ENCODE measurements at regions not wholly inside any gene's neighbourhood (a gene's known extent, or its start where the extent isn't known, plus 50 kb on each side); places are given as distances from the start of the nearest gene placed in this dataset.

GRCh38 chr2:198254536-198255090 lies 450.2 kb downstream of the PLCL1 start:
- no peak overlapping the region for H3K4me3 Mint-ChIP-seq
- no peak overlapping the region for H3K27ac Mint-ChIP-seq
- H3K36me3 Mint-ChIP-seq (ENCODE audit: low read depth): no peaks in the 10 kb centered on the region
- DNase-seq: no peak
- H3K9me3 Mint-ChIP-seq: no peaks in the 10 kb centered on the region
- H3K4me1 Mint-ChIP-seq (ENCODE audit: low read depth): no peaks in the 10 kb centered on the region
- H3K27me3 Mint-ChIP-seq: peaks cover 28% of the 10 kb centered on the region

- Mint-ChIP-seq H3K4me3 (no peak overlapping the region), H3K27ac (no peak overlapping the region), H3K27me3 (peaks cover 24% of the 10 kb centered on the region), H3K4me1 (ENCODE audit: low read depth) (no peaks in the 10 kb centered on the region), H3K36me3 (ENCODE audit: low read depth) (no peaks in the 10 kb centered on the region), H3K9me3 (no peaks in the 10 kb centered on the region)
- no peak for DNase-seq
Measured at GRCh38 chr2:198253995-198254394, 449.6 kb downstream of the PLCL1 start.

DNA sequence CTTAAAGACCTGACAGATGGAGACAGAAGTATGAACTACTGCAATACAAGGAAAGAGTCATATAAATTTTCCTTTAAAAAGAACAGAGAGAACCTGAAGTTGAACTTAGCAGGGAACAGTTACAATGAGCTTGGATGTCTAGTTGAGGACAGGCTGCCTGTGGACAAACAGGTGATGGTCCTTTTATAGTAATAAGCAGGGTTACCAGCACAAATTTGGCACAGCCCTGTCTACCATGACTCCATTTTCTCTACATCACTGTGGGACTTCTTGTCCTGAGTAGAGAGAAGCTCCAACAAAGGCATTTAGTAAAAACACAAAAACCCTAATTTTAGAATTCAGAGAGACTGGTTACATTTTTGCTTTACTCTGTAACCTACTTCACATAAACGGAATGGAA lies 448.1 kb downstream of the PLCL1 start:
- Mint-ChIP-seq H3K27ac (no peak overlapping the region), H3K9me3 (no peaks in the 10 kb centered on the region), H3K4me3 (no peak overlapping the region), H3K36me3 (ENCODE audit: low read depth) (no peaks in the 10 kb centered on the region), H3K27me3 (peaks cover 16% of the 10 kb centered on the region), H3K4me1 (ENCODE audit: low read depth) (no peaks in the 10 kb centered on the region)
- DNase-seq: no peak

DNA sequence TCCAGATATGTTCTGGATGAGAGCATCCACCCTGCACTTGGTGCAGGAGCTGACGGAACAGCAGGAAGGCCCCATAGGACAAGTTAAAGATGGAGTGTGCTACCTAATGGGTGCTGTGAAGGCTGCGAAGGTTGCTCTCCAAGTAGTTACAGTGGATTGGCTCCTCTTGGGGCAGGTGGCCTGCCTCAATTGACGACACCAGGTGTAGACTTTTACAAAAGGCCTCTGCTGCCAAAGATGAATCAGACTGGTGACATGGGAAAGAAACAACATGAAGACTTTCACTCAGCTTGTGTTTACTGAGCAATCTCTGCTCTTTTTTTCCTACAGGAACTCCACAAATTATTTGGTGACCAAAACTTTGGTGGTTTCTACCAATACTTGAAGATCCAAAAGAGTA lies 437.7 kb downstream of the PLCL1 start:
- Mint-ChIP-seq H3K36me3 (ENCODE audit: low read depth) (no peaks in the 10 kb centered on the region), H3K27ac (no peak overlapping the region), H3K4me3 (no peak overlapping the region), H3K4me1 (ENCODE audit: low read depth) (no peaks in the 10 kb centered on the region), H3K9me3 (no peaks in the 10 kb centered on the region), H3K27me3 (peaks cover 23% of the 10 kb centered on the region)
- no peak for DNase-seq

GRCh38 chr2:198238429-198238828 lies 434.0 kb downstream of the PLCL1 start:
- Mint-ChIP-seq H3K4me1 (ENCODE audit: low read depth) (no peaks in the 10 kb centered on the region), H3K27ac (no peak overlapping the region), H3K9me3 (no peaks in the 10 kb centered on the region), H3K36me3 (ENCODE audit: low read depth) (no peaks in the 10 kb centered on the region), H3K4me3 (no peak overlapping the region), H3K27me3 (peaks cover 24% of the 10 kb centered on the region)
- DNase-seq: no peak

DNA sequence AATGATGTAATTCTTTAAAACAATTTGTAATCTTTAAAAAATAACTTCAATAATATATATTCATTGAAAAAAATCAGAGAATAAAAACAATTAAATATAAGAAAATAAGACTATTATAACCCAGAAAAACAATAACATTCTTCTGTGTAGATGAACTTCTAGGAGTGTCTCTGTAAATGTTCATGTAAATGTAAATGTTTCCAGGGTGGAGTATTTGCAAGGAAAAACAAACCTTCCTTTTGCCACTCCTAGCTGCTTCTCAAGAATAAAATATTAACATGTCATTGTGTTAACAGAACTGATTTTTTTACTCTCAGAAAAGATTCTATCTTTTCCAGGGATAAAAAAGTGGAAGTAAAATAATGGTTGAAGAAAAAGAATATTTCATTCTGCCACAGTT lies 431.9 kb downstream of the PLCL1 start:
- Mint-ChIP-seq H3K27ac (no peak overlapping the region), H3K9me3 (no peaks in the 10 kb centered on the region), H3K36me3 (ENCODE audit: low read depth) (no peaks in the 10 kb centered on the region), H3K4me1 (ENCODE audit: low read depth) (no peaks in the 10 kb centered on the region), H3K4me3 (no peak overlapping the region), H3K27me3 (peaks cover 24% of the 10 kb centered on the region)
- DNase-seq: no peak

GRCh38 chr2:198232281-198232680 lies 427.9 kb downstream of the PLCL1 start:
- Mint-ChIP-seq H3K36me3 (ENCODE audit: low read depth) (no peaks in the 10 kb centered on the region), H3K9me3 (no peaks in the 10 kb centered on the region), H3K27me3 (peaks cover 24% of the 10 kb centered on the region), H3K4me1 (ENCODE audit: low read depth) (no peaks in the 10 kb centered on the region), H3K27ac (no peak overlapping the region), H3K4me3 (no peak overlapping the region)
- DNase-seq: no peak

DNA sequence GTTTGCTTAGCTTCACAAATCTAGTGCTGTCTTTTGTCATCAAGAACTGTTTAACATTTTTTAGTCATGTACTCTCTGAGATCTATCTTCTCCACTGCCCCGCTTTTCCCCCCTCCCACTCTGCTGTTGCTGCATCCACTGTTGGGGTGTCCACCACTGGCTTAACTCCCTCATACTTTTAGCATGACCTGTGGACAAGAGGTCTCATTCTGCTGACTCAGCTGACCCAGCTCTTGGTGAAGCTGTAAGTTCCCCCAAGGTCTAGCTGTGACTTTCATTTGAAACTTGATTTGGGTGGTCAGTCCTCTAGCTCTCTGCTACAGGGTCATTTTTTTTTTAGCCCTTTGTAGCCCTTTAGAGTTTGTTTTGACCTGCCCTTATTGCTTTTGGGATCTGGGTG lies 427.2 kb downstream of the PLCL1 start:
- Mint-ChIP-seq H3K4me1 (ENCODE audit: low read depth) (no peaks in the 10 kb centered on the region), H3K9me3 (no peaks in the 10 kb centered on the region), H3K27ac (no peak overlapping the region), H3K27me3 (peaks cover 22% of the 10 kb centered on the region), H3K4me3 (no peak overlapping the region), H3K36me3 (ENCODE audit: low read depth) (no peaks in the 10 kb centered on the region)
- no peak for DNase-seq

GRCh38 chr2:198220763-198221610 lies 416.6 kb downstream of the PLCL1 start:
- no peaks in the 10 kb centered on the region for H3K36me3 Mint-ChIP-seq (ENCODE audit: low read depth)
- no peak overlapping the region for H3K4me3 Mint-ChIP-seq
- no peak for DNase-seq
- no peaks in the 10 kb centered on the region for H3K9me3 Mint-ChIP-seq
- peaks cover 9% of the 10 kb centered on the region for H3K27me3 Mint-ChIP-seq
- no peak overlapping the region for H3K27ac Mint-ChIP-seq
- H3K4me1 Mint-ChIP-seq (ENCODE audit: low read depth): no peaks in the 10 kb centered on the region

GRCh38 chr2:198219292-198219691 lies 414.9 kb downstream of the PLCL1 start:
- no peak for DNase-seq
- H3K36me3 Mint-ChIP-seq (ENCODE audit: low read depth): no peaks in the 10 kb centered on the region
- no peaks in the 10 kb centered on the region for H3K4me1 Mint-ChIP-seq (ENCODE audit: low read depth)
- H3K4me3 Mint-ChIP-seq: no peak overlapping the region
- H3K27me3 Mint-ChIP-seq: peaks cover 9% of the 10 kb centered on the region
- H3K27ac Mint-ChIP-seq: no peak overlapping the region
- no peaks in the 10 kb centered on the region for H3K9me3 Mint-ChIP-seq

DNA sequence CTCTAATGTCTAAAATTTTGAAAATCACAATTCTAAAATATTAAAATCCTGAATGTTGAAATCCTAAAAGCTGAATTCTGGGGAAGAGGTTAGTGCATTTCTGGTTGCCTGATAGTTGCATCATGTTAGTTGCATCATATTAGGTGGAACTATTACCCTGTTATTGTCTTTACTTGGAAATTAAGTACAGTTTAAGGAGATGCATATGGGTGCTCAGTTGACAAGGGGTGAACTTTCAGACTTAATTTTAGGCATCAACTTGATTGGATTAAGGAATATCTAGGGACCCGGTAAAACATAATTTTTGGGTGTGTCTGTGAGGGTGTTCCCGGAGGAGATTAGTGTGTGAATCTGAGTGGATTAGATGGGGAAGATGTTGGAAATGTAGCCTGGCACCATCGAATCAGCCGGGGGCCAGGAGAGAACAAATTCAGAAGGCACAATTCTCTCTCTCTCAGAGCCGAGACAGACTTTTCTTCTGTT lies 409.8 kb downstream of the PLCL1 start:
- Mint-ChIP-seq H3K27ac (no peak overlapping the region), H3K27me3 (peaks cover 11% of the 10 kb centered on the region), H3K36me3 (ENCODE audit: low read depth) (no peaks in the 10 kb centered on the region), H3K4me1 (ENCODE audit: low read depth) (no peaks in the 10 kb centered on the region), H3K9me3 (no peaks in the 10 kb centered on the region), H3K4me3 (no peak overlapping the region)
- DNase-seq: no peak

GRCh38 chr2:198213253-198213652 lies 408.9 kb downstream of the PLCL1 start:
- no peak overlapping the region for H3K4me3 Mint-ChIP-seq
- H3K27me3 Mint-ChIP-seq: peaks cover 11% of the 10 kb centered on the region
- no peaks in the 10 kb centered on the region for H3K9me3 Mint-ChIP-seq
- H3K4me1 Mint-ChIP-seq (ENCODE audit: low read depth): no peaks in the 10 kb centered on the region
- no peaks in the 10 kb centered on the region for H3K36me3 Mint-ChIP-seq (ENCODE audit: low read depth)
- DNase-seq: no peak
- H3K27ac Mint-ChIP-seq: no peak overlapping the region

DNA sequence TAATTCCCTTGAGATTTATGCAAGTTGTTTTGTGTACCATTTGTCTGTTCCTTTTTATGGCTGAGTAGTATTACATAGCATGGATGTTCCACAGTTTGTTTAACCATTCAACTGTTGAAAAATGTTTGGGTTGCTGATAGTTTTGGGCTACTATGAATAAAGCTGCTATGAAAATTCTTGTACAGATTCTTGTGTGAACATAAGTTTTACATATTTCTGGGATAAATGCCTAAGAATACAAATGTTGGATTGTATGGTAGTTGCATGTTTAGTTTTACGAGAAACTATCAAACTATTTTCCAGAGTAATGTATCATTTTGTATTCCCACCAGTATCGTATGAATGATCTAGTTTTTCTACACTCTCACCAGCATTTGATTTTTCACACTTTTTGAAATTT lies 407.3 kb downstream of the PLCL1 start:
- no peak for DNase-seq
- no peaks in the 10 kb centered on the region for H3K9me3 Mint-ChIP-seq
- no peaks in the 10 kb centered on the region for H3K36me3 Mint-ChIP-seq (ENCODE audit: low read depth)
- H3K27ac Mint-ChIP-seq: no peak overlapping the region
- H3K27me3 Mint-ChIP-seq: peaks cover 5% of the 10 kb centered on the region
- H3K4me1 Mint-ChIP-seq (ENCODE audit: low read depth): no peaks in the 10 kb centered on the region
- no peak overlapping the region for H3K4me3 Mint-ChIP-seq

DNA sequence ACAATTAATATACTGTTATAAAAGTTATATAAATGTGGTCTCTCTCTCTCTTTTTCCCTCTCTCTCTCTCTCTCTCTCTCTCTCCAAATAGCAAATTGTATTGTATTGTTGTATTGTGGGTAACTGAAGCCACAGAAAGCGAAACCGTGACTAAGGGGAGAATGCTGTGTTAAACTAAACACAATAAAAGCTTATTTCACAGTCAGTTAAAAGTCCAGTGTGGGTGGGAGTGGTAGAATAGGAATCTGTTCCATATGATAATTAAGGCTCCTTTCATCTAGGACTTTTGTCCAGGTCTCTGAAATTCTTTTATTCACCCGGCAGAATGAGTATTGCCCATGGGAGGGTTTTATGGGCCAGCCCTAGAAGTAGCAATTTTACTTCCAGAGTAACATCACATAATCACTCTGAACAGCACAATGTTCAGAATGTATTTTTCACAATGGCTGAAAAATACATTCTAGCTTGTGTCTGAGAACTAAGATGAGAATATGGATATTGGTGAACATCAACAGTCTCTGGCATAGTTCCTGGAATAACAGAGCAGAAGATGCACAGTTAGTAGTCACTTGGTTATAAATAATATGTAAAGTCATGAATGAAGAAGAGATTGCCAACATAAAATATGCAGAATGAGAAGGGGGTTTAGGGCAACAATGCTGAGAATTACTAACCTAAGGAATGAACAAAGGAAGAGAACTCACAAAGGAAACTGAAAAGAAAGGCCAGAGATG lies 399.1 kb downstream of the PLCL1 start:
- H3K4me1 Mint-ChIP-seq (ENCODE audit: low read depth): no peaks in the 10 kb centered on the region
- no peak overlapping the region for H3K27ac Mint-ChIP-seq
- H3K27me3 Mint-ChIP-seq: peaks cover 11% of the 10 kb centered on the region
- no peaks in the 10 kb centered on the region for H3K9me3 Mint-ChIP-seq
- no peaks in the 10 kb centered on the region for H3K36me3 Mint-ChIP-seq (ENCODE audit: low read depth)
- H3K4me3 Mint-ChIP-seq: no peak overlapping the region
- DNase-seq: no peak
